Retinal pigment epithelial cell (primary cell): ENCODE measurements at regions not wholly inside any gene's neighbourhood (a gene's known extent, or its start where the extent isn't known, plus 50 kb on each side); places are given as distances from the start of the nearest gene placed in this dataset.
"Not testable (repeated sequence)": the region's sequence is repeated elsewhere in the genome, so short reads cannot be mapped to it uniquely, and the experiment has no call there.

Experiments
- DNase-seq: peaks from one replicate; pipeline ENCODE4 v3.0.0-alpha.2; 2010; ENCODE audit warnings: low read depth
- H3K4me3 ChIP-seq: 2 replicates; pipeline ENCODE4 v1.5.1; 2011; ENCODE audit warnings: mild to moderate bottlenecking, low read length, control low read depth, moderate library complexity
- TF ChIP-seq, protein P1 (sequence below): conservative IDR thresholded peaks from 2 replicates; pipeline ENCODE4 v1.5.1; 2011; ENCODE audit warnings: low read depth, low read length, control low read depth, inconsistent platforms

DNA sequence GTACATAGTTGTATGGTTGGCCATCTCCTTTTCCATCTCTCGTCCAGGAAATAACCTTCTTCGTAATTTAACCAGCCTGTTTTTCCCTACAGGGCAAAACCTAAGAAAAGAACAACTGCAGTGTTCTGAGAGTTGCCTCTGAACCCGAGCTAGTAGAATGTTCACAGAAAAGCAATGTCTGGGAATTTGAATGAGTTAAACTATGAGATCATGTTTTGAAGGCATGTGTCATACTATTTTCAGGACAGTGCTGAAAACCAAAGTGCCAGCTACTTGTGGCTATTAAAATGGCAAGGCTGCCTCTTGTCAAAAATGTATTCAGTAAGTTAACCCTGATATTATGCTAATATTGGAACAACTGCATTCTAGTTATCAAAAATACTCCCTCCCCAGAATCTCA, 482.9 kb upstream of the SPRED2 start:
- no peak for DNase-seq
- TF ChIP-seq, protein P1, sequence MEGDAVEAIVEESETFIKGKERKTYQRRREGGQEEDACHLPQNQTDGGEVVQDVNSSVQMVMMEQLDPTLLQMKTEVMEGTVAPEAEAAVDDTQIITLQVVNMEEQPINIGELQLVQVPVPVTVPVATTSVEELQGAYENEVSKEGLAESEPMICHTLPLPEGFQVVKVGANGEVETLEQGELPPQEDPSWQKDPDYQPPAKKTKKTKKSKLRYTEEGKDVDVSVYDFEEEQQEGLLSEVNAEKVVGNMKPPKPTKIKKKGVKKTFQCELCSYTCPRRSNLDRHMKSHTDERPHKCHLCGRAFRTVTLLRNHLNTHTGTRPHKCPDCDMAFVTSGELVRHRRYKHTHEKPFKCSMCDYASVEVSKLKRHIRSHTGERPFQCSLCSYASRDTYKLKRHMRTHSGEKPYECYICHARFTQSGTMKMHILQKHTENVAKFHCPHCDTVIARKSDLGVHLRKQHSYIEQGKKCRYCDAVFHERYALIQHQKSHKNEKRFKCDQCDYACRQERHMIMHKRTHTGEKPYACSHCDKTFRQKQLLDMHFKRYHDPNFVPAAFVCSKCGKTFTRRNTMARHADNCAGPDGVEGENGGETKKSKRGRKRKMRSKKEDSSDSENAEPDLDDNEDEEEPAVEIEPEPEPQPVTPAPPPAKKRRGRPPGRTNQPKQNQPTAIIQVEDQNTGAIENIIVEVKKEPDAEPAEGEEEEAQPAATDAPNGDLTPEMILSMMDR: no peak

DNA sequence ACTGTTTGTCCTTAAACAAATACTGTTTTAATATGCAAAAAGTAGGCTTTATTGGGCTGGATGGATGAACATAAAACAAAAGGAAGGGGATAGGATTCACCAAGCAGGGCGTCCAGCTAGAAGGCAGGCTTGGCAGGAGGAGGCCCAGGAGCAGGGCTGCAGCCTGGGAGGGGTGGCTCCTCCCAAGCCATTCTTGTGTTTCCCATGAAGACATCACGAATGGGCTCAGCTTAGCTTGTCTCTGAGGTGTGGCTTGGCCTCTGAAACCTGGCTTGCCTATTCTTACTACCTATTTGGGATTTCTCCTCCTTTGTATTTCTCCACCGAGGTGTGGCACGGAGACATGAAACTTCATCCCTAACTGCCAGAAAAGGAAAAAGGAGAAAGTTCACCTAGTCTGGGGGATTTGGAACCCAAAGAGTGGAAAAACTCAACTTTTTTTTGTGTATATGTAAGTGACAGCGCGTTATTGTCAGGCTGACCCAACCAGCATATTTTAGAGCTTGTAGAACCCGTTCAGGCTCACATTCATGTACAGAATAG, 481.9 kb upstream of the SPRED2 start:
- no peak overlapping the region for H3K4me3 ChIP-seq
- no peak for DNase-seq
- TF ChIP-seq, protein P1: no peak

More for the DNA sequence above, 482.9 kb upstream of the SPRED2 start:
- H3K4me3 ChIP-seq: no peak overlapping the region

DNA sequence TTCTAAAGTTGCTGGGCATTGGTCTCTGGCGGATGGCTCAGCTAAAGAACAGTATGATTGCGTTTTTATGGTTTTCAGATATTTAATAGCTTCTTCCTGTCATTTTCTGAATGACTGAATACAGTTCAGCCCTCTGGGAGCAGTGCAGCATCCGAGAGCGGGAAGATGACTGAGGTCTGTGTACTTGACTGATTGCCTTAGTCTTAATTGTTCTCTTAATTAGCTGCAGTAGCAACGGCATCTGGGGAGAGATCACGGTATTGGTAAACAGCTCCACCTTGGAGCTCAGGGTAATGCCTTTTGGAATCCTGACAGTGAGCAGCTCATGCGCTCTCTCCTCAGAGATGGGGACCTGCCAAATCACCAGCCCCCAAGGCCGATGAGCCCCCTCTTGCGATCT, 481.4 kb upstream of the SPRED2 start:
- DNase-seq: no peak
- TF ChIP-seq, protein P1: no peak
- H3K4me3 ChIP-seq: no peak overlapping the region

DNA sequence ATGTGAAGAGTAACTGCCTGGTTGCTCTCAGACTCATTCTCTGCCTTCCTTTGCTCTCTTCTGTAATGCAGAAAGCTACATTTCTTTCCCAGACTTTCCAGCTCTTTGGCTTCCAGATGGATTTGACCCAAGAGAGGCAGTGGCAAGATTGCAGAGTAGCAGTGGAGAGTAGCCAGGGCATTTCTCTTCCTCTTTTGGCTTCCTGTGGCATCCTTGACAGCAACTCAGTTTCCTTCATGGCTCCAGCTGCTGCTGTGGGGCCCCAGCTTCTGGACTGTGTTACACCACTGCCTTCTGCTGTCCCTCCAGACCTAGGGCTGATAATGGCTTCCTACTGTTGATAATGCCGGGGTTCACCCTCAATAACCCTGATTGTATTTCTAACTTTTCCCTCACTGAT, 469.4 kb upstream of the SPRED2 start:
- TF ChIP-seq, protein P1: no peak
- DNase-seq: no peak
- no peak overlapping the region for H3K4me3 ChIP-seq

DNA sequence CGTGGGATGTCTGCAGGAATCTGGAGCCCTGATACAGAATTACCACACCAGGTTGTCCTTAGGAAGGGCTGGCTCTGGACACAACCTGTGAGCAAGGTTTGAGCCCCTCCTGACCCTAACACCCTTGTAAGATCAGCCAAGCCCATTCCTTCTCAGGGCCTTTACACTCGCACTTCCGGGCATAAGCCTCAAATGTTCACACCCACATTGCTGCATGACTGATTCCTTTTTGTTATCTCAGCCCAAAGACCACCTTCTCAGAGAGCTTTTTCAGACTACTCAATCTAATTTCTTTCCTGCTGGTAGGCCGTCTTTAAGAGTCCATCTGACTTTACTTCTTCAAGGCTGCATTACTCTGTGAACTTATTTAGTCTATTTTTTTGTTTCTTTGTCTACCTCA, 464.0 kb upstream of the SPRED2 start:
- DNase-seq: no peak
- TF ChIP-seq, protein P1: no peak

DNA sequence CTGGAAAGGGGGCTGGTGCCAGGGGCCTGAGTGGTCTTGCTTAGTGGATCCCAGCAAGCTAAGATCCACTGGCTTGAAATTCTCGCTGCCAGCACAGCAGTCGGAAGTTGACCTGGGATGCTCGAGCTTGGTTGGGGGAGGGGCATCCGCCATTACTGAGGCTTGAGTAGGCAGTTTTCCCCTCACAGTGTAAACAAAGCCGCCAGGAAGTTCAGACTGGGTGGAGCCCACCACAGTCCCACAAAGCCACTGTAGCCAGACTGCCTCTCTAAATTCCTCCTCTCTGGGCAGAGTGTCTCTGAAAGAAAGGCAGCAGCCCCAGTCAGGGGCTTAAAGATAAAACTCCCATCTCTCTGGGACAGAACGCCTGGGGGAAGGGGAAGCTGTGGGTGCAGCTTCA, 457.7 kb upstream of the SPRED2 start:
- DNase-seq, H3K4me3 ChIP-seq: not testable (repeated sequence)

More for the DNA sequence above, 464.0 kb upstream of the SPRED2 start:
- no peak overlapping the region for H3K4me3 ChIP-seq

DNA sequence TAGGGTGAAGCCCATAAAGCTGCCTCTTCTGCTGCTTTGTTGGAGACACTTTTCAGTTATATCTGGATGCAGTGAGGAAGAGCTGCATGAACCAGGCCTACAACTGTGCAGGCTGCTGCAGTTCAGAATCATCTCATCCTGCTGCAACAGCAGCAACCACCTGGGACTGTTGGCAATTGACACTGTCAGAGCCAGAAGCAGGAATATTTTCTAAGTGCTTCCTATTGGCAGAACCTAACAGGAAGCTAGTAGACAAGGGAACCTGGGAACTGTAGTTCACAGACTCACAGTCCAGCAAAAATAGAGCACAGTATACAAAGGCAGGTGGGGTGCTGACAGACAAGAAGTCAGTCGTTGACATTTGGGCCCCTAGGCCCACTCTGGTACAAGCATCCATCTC, 452.9 kb upstream of the SPRED2 start:
- no peak for DNase-seq
- H3K4me3 ChIP-seq: no peak overlapping the region
- TF ChIP-seq, protein P1: no peak

DNA sequence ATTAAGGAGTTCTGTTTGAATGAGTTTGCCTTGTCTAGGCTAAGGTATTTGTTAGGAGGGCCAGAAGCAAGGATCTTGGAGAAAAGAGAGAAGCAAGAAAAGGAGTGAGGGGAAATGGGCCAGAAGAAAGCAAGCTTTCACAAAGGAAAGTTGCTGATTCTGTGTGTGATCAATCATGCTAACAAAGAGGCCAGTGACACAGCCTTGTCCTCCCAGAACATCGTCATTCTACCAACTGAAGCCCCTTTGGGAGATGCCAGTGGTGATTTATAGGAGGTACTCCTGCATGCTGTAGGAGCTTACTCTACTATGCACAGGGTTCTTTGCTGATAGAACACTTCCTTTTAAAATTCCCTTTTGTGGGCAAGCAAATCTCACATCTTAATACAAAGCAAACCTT, 449.2 kb upstream of the SPRED2 start:
- DNase-seq: no peak
- TF ChIP-seq, protein P1: no peak
- no peak overlapping the region for H3K4me3 ChIP-seq
